ENCODE measurements at regions not wholly inside any gene's neighbourhood (a gene's known extent, or its start where the extent isn't known, plus 50 kb on each side); places are given as distances from the start of the nearest gene placed in this dataset.

- TF ChIP-seq POLR2AphosphoS5 (IDR thresholded peaks at IDR 0.05; ENCODE audit: low read depth, low read length) (no peak), REST (IDR thresholded peaks at IDR 0.05; ENCODE audit: insufficient read depth in 1 of 2, low read depth in 2 of 2, low read length in 2 of 2) (no peak), FOXP2 (optimal IDR thresholded peaks at IDR 0.05; ENCODE audit: borderline replicate concordance, extremely low read depth, extremely low read length, insufficient read depth) (no peak), SIN3A (IDR thresholded peaks at IDR 0.05; ENCODE audit: borderline replicate concordance, insufficient read depth, low read length) (no peak), TAF1 (IDR thresholded peaks at IDR 0.05; ENCODE audit: borderline replicate concordance, insufficient read depth, low read length) (no peak)
Measured at GRCh38 chr14:101353422-101353821, 207.9 kb upstream of the DIO3 start.

GRCh38 chr14:101354726-101355125 is 206.6 kb upstream of the DIO3 start:
- TF ChIP-seq SIN3A (IDR thresholded peaks at IDR 0.05; ENCODE audit: borderline replicate concordance, insufficient read depth, low read length), result no peak
- no peak for TF ChIP-seq TAF1 (IDR thresholded peaks at IDR 0.05; ENCODE audit: borderline replicate concordance, insufficient read depth, low read length)
- TF ChIP-seq REST (IDR thresholded peaks at IDR 0.05; ENCODE audit: insufficient read depth in 1 of 2, low read depth in 2 of 2, low read length in 2 of 2), result no peak
- TF ChIP-seq POLR2AphosphoS5 (IDR thresholded peaks at IDR 0.05; ENCODE audit: low read depth, low read length), result no peak
- TF ChIP-seq FOXP2 (optimal IDR thresholded peaks at IDR 0.05; ENCODE audit: borderline replicate concordance, extremely low read depth, extremely low read length, insufficient read depth), result no peak

- TF ChIP-seq FOXP2 (optimal IDR thresholded peaks at IDR 0.05; ENCODE audit: borderline replicate concordance, extremely low read depth, extremely low read length, insufficient read depth) (no peak), POLR2AphosphoS5 (IDR thresholded peaks at IDR 0.05; ENCODE audit: low read depth, low read length) (no peak), REST (IDR thresholded peaks at IDR 0.05; ENCODE audit: insufficient read depth in 1 of 2, low read depth in 2 of 2, low read length in 2 of 2) (no peak), TAF1 (IDR thresholded peaks at IDR 0.05; ENCODE audit: borderline replicate concordance, insufficient read depth, low read length) (no peak), SIN3A (IDR thresholded peaks at IDR 0.05; ENCODE audit: borderline replicate concordance, insufficient read depth, low read length) (no peak)
Measured at GRCh38 chr14:101355284-101355683, 206.0 kb upstream of the DIO3 start.

GRCh38 chr14:101357038-101357437 is 204.3 kb upstream of the DIO3 start:
- no peak for TF ChIP-seq POLR2AphosphoS5 (IDR thresholded peaks at IDR 0.05; ENCODE audit: low read depth, low read length)
- TF ChIP-seq REST (IDR thresholded peaks at IDR 0.05; ENCODE audit: insufficient read depth in 1 of 2, low read depth in 2 of 2, low read length in 2 of 2), result no peak
- TF ChIP-seq SIN3A (IDR thresholded peaks at IDR 0.05; ENCODE audit: borderline replicate concordance, insufficient read depth, low read length), result no peak
- no peak for TF ChIP-seq TAF1 (IDR thresholded peaks at IDR 0.05; ENCODE audit: borderline replicate concordance, insufficient read depth, low read length)
- no peak for TF ChIP-seq FOXP2 (optimal IDR thresholded peaks at IDR 0.05; ENCODE audit: borderline replicate concordance, extremely low read depth, extremely low read length, insufficient read depth)

All from PFSK-1 (cell line).